Embryonic facial prominence (tissue), 1 donor: ENCODE measurements at regions not wholly inside any gene's neighbourhood (a gene's known extent, or its start where the extent isn't known, plus 50 kb on each side); places are given as distances from the start of the nearest gene placed in this dataset.
"Not testable (repeated sequence)": the region's sequence is repeated elsewhere in the genome, so short reads cannot be mapped to it uniquely, and the experiment has no call there.

Source experiments
- DNase-seq: peaks from one replicate; pipeline ENCODE4 v3.0.0-alpha.2; 2016; ENCODE audit errors: extremely low spot score

- no peak for DNase-seq
Measured at GRCh38 chr4:20124317-20125026, 127.2 kb upstream of the SLIT2 start.

- DNase-seq: no peak
Measured at GRCh38 chr4:20122198-20122988, 129.3 kb upstream of the SLIT2 start.

- no peak for DNase-seq
Measured at GRCh38 chr4:20119141-20119540, 132.6 kb upstream of the SLIT2 start.

GRCh38 chr4:20109391-20109790, 142.3 kb upstream of the SLIT2 start:
- DNase-seq: no peak

- DNase-seq: no peak
Measured at GRCh38 chr4:20106921-20107320, 144.8 kb upstream of the SLIT2 start.

GRCh38 chr4:20101831-20102230, 149.9 kb upstream of the SLIT2 start:
- DNase-seq: no peak

- DNase-seq: no peak
Measured at GRCh38 chr4:20096911-20097310, 154.8 kb upstream of the SLIT2 start.

GRCh38 chr4:20095805-20096541, 155.7 kb upstream of the SLIT2 start:
- DNase-seq: no peak

- peak; percentile 59 for DNase-seq
Measured at GRCh38 chr4:20091781-20092180, 159.9 kb upstream of the SLIT2 start.

GRCh38 chr4:20087522-20087911, 164.2 kb upstream of the SLIT2 start:
- no peak for DNase-seq

- DNase-seq: no peak
Measured at GRCh38 chr4:20086799-20087521, 164.7 kb upstream of the SLIT2 start.

- no peak for DNase-seq
Measured at GRCh38 chr4:20086067-20086798, 165.5 kb upstream of the SLIT2 start.

- DNase-seq: no peak
Measured at GRCh38 chr4:20085653-20086052, 166.1 kb upstream of the SLIT2 start.

- no peak for DNase-seq
Measured at GRCh38 chr4:20085156-20085555, 166.5 kb upstream of the SLIT2 start.

- no peak for DNase-seq
Measured at GRCh38 chr4:20084488-20084887, 167.2 kb upstream of the SLIT2 start.

- no peak for DNase-seq
Measured at GRCh38 chr4:20078644-20079043, 173.1 kb upstream of the SLIT2 start.

- DNase-seq: no peak
Measured at GRCh38 chr4:20075248-20075871, 176.3 kb upstream of the SLIT2 start.

- no peak for DNase-seq
Measured at GRCh38 chr4:20074450-20074849, 177.3 kb upstream of the SLIT2 start.

GRCh38 chr4:20065952-20066351, 185.8 kb upstream of the SLIT2 start:
- no peak for DNase-seq

- not testable (repeated sequence) for DNase-seq
Measured at GRCh38 chr4:20062857-20063256, 188.8 kb upstream of the SLIT2 start.

- no peak for DNase-seq
Measured at GRCh38 chr4:20062054-20062453, 189.7 kb upstream of the SLIT2 start.
